Gastroesophageal sphincter (tissue), 4 donors: ENCODE measurements at regions not wholly inside any gene's neighbourhood (a gene's known extent, or its start where the extent isn't known, plus 50 kb on each side); places are given as distances from the start of the nearest gene placed in this dataset.

Experiments
- ATAC-seq: fragments of 150-250 bp; one replicate; pipeline ENCODE4 v1.9.1; 2016; ENCODE audit warnings: mild to moderate bottlenecking, moderate library complexity
- H3K27ac ChIP-seq, 4 donors: fragments of 200-600 bp; sonication (generic) in 3 of 4; 1 replicate in 3 of 4; 2 replicates in 1 of 4; pipeline ENCODE4 v1.5.1; 2016 to 2019
- H3K27me3 ChIP-seq: fragments of 200-600 bp; sonication (generic); one replicate; pipeline ENCODE4 v1.5.1; 2019
- H3K36me3 ChIP-seq, 2 donors: fragments of 200-600 bp; sonication (generic); one replicate each; pipeline ENCODE4 v1.5.1; 2019; ENCODE audit warnings: control low read depth in 1 of 2
- H3K4me1 ChIP-seq, 3 donors: fragments of 200-600 bp; sonication (generic); 1 replicate in 2 of 3; 2 replicates in 1 of 3; pipeline ENCODE4 v1.5.1; 2016 to 2019; ENCODE audit warnings: control low read depth in 2 of 3
- H3K4me3 ChIP-seq, 2 donors: fragments of 200-600 bp; sonication (generic); one replicate each; pipeline ENCODE4 v1.5.1; 2019; ENCODE audit warnings: mild to moderate bottlenecking in 1 of 2, moderate library complexity in 1 of 2
- H3K9me3 ChIP-seq, 3 donors: fragments of 200-600 bp; sonication (generic); one replicate each; pipeline ENCODE4 v1.5.1; 2017 to 2019; ENCODE audit warnings: control low read depth in 2 of 3
- EP300 ChIP-seq: sonication (generic); formaldehyde crosslinking; IDR thresholded peaks from one replicate; pipeline ENCODE4 v1.6.1; 2017; ENCODE audit warnings: antibody characterized with exemption, mild to moderate bottlenecking
- POLR2A ChIP-seq, 2 donors: fragments of 450-650 bp; IDR thresholded peaks; one replicate each; pipeline ENCODE4 v1.6.1; 2017; ENCODE audit warnings: antibody characterized with exemption in 2 of 2, mild to moderate bottlenecking in 2 of 2, moderate library complexity in 1 of 2
- POLR2AphosphoS5 ChIP-seq: sonication (generic); formaldehyde crosslinking; IDR thresholded peaks from one replicate; pipeline ENCODE4 v1.6.1; 2017; ENCODE audit warnings: antibody characterized with exemption
- WGBS, 2 donors: methylation state at CpG; one replicate each; pipeline ENCODE4 v1.1.5; 2018; ENCODE audit warnings: low coverage in 1 of 2; 5-methylcytosine and 5-hydroxymethylcytosine counted together
- TF ChIP-seq, protein P1 (sequence below), 4 experiments: fragments of 200-600 bp in 2 of 4; fragments of 450-650 bp in 2 of 4; sonication (generic) in 1 of 4; IDR thresholded peaks; one replicate each; pipeline ENCODE4 v1.5.1; 2017 to 2019; ENCODE audit warnings: antibody characterized with exemption in 4 of 4, mild to moderate bottlenecking in 2 of 4, moderate library complexity in 2 of 4

DNA sequence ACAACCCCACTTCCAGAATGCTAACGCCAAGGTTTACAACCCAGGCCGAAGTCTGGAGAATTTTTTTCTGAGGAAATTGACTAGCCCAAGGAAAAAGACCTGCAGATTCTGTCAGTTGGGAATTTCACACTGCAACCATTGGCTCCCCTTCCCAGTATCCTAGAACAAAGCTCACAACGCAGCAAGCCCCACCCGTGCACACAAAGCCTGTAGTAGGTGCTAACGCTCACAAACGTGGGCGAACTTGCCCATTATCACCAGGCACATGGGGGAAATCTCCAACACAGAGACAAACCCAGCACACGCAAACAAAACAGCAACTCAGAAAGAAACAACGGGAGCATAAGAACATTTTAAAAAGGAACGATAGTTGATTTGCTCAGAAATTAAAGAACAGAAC lies 265.1 kb downstream of the EIPR1 start:
- no peaks in the 10 kb centered on the region for H3K9me3 ChIP-seq
- no peak overlapping the region for H3K4me3 ChIP-seq
- 84 to 89% methylated on average over 6 to 8 of the region's 10 CpGs for WGBS, 2 donors
- no peak for ATAC-seq
- no peaks in the 10 kb centered on the region for H3K27me3 ChIP-seq
- TF ChIP-seq, protein P1, sequence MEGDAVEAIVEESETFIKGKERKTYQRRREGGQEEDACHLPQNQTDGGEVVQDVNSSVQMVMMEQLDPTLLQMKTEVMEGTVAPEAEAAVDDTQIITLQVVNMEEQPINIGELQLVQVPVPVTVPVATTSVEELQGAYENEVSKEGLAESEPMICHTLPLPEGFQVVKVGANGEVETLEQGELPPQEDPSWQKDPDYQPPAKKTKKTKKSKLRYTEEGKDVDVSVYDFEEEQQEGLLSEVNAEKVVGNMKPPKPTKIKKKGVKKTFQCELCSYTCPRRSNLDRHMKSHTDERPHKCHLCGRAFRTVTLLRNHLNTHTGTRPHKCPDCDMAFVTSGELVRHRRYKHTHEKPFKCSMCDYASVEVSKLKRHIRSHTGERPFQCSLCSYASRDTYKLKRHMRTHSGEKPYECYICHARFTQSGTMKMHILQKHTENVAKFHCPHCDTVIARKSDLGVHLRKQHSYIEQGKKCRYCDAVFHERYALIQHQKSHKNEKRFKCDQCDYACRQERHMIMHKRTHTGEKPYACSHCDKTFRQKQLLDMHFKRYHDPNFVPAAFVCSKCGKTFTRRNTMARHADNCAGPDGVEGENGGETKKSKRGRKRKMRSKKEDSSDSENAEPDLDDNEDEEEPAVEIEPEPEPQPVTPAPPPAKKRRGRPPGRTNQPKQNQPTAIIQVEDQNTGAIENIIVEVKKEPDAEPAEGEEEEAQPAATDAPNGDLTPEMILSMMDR (IDR thresholded peaks at IDR 0.05): no peak
- no peaks in the 10 kb centered on the region for H3K4me1 ChIP-seq
- no peaks in the 10 kb centered on the region for H3K36me3 ChIP-seq
- H3K27ac ChIP-seq: no peak overlapping the region

DNA sequence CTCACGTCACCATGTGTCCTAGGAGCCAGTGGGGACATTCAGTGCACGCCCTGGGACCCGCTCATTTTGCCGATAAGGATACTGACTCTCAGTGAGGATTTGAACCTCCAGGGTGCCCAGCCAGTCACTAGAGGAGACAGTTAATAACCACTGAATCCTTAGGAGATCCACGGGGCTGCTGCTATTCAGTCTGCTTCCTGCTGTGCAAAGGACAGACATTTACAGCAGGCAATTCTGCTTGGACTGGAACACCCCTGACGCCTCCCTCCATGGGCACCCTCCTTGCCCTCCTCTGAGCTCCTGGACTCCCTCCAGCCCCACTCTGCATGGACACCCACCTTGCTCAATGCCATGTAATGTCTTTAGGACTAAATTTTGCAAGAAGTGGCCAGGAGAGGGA lies 265.5 kb downstream of the EIPR1 start:
- TF ChIP-seq EP300: no peak
- TF ChIP-seq, protein P1 (IDR thresholded peaks at IDR 0.05): no peak
- no peak for TF ChIP-seq POLR2A (IDR thresholded peaks at IDR 0.05)
- no peak for TF ChIP-seq POLR2AphosphoS5
- Histone ChIP-seq H3K27me3 (no peaks in the 10 kb centered on the region), H3K4me1 (no peaks in the 10 kb centered on the region), H3K9me3 (no peaks in the 10 kb centered on the region), H3K36me3 (no peaks in the 10 kb centered on the region), H3K27ac (no peak overlapping the region), H3K4me3 (no peak overlapping the region)
- no peak for ATAC-seq
- WGBS, 2 donors: 77 to 87% methylated on average over 3 to 6 of the region's 6 CpGs

GRCh38 chr2:3110994-3111666 lies 266.5 kb downstream of the EIPR1 start:
- Histone ChIP-seq H3K27ac (no peak overlapping the region), H3K9me3 (no peaks in the 10 kb centered on the region), H3K4me3 (no peak overlapping the region), H3K27me3 (no peaks in the 10 kb centered on the region), H3K36me3 (no peaks in the 10 kb centered on the region), H3K4me1 (no peaks in the 10 kb centered on the region)
- no peak for ATAC-seq
- 44 to 79% methylated on average over 1 to 5 of the region's 7 CpGs for WGBS, 2 donors
- TF ChIP-seq EP300: no peak
- TF ChIP-seq POLR2AphosphoS5: no peak
- no peak for TF ChIP-seq POLR2A (IDR thresholded peaks at IDR 0.05)
- TF ChIP-seq, protein P1 (IDR thresholded peaks at IDR 0.05): no peak

GRCh38 chr2:3110555-3110954 lies 267.1 kb downstream of the EIPR1 start:
- Histone ChIP-seq H3K27ac (no peak overlapping the region), H3K27me3 (no peaks in the 10 kb centered on the region), H3K4me3 (no peak overlapping the region), H3K9me3 (no peaks in the 10 kb centered on the region), H3K4me1 (no peaks in the 10 kb centered on the region), H3K36me3 (no peaks in the 10 kb centered on the region)
- no peak for TF ChIP-seq POLR2AphosphoS5
- no peak for TF ChIP-seq POLR2A (IDR thresholded peaks at IDR 0.05)
- TF ChIP-seq, protein P1 (IDR thresholded peaks at IDR 0.05): no peak
- TF ChIP-seq EP300: no peak
- 89 to 92% methylated on average over 1 to 3 of the region's 3 CpGs for WGBS, 2 donors
- no peak for ATAC-seq
